Gastroesophageal sphincter (tissue), 3 donors: ENCODE measurements at regions not wholly inside any gene's neighbourhood (a gene's known extent, or its start where the extent isn't known, plus 50 kb on each side); places are given as distances from the start of the nearest gene placed in this dataset.

Experiments
- CTCF ChIP-seq, 4 experiments: fragments of 200-600 bp in 2 of 4; fragments of 450-650 bp in 2 of 4; sonication (generic) in 1 of 4; IDR thresholded peaks; one replicate each; pipeline ENCODE4 v1.5.1; 2017 to 2019; ENCODE audit warnings: antibody characterized with exemption in 4 of 4, mild to moderate bottlenecking in 2 of 4, moderate library complexity in 2 of 4
- POLR2A ChIP-seq, 2 donors: fragments of 450-650 bp; IDR thresholded peaks; one replicate each; pipeline ENCODE4 v1.6.1; 2017; ENCODE audit warnings: antibody characterized with exemption in 2 of 2, mild to moderate bottlenecking in 2 of 2, moderate library complexity in 1 of 2
- POLR2AphosphoS5 ChIP-seq: sonication (generic); formaldehyde crosslinking; IDR thresholded peaks from one replicate; pipeline ENCODE4 v1.6.1; 2017; ENCODE audit warnings: antibody characterized with exemption

DNA sequence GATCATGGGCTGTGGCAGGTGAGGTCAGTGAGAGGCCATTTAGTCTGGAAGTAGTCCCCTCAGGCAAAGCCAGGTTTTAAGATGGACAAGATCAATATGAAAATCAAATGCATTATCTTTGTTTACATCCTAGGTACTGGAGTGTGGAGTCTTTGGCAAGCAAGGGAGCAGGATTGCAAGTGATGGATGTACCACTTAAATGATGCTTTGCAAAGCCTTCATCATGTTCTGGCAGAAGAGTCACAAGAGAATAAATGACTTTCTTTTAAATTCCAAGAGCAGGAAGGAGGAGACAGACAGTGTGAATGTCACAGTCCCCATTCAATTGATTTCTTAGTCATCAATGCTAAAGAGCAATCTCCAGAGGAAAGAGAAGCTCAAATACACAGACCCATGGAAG, 908.3 kb downstream of the FAM181B start:
- TF ChIP-seq CTCF (IDR thresholded peaks at IDR 0.05) = no peak
- TF ChIP-seq POLR2AphosphoS5 = no peak
- no peak for TF ChIP-seq POLR2A (IDR thresholded peaks at IDR 0.05)
